DND-41 (cell line): ENCODE measurements at regions not wholly inside any gene's neighbourhood (a gene's known extent, or its start where the extent isn't known, plus 50 kb on each side); places are given as distances from the start of the nearest gene placed in this dataset.

ENCODE experiments used
- ATAC-seq: fragments of 200-7000 bp; cut with Tn5 transposase; 3 replicates; pipeline ENCODE4 v1.9.1; 2021; ENCODE audit warnings: low read depth; ENCODE audit not compliant: insufficient read depth
- DNase-seq: peaks from one replicate; pipeline ENCODE4 v3.0.0-alpha.2; 2020
- H2AFZ ChIP-seq: 2 replicates; pipeline ENCODE4 v1.6.0; 2012; ENCODE audit warnings: low read depth, low read length
- H3K27ac ChIP-seq: 2 replicates; pipeline ENCODE4 v1.5.1; 2012; ENCODE audit warnings: low read length, inconsistent platforms
- H3K27me3 ChIP-seq: fragments of 200-600 bp; sonication (generic); 2 replicates; pipeline ENCODE4 v1.6.0; 2012; ENCODE audit warnings: low read length, mild to moderate bottlenecking, inconsistent platforms; ENCODE audit not compliant: insufficient read depth, poor library complexity
- H3K36me3 ChIP-seq: 2 replicates; pipeline ENCODE4 v1.5.1; 2012; ENCODE audit warnings: low read length, inconsistent platforms; ENCODE audit not compliant: insufficient read depth
- H3K4me1 ChIP-seq: 2 replicates; pipeline ENCODE4 v1.5.1; 2012; ENCODE audit warnings: mild to moderate bottlenecking, low read length; ENCODE audit not compliant: insufficient read depth
- H3K4me2 ChIP-seq: 2 replicates; pipeline ENCODE4 v1.6.0; 2012; ENCODE audit warnings: mild to moderate bottlenecking, moderate library complexity, low read length, inconsistent platforms; ENCODE audit not compliant: insufficient read depth
- H3K4me3 ChIP-seq, 2 experiments: fragments of 200-600 bp in 1 of 2; shearing (Covaris generic) in 1 of 2; 2 replicates each; pipeline ENCODE4 v1.5.1; 2012 to 2016; ENCODE audit warnings: inconsistent platforms in 2 of 2, low read length in 2 of 2, mild to moderate bottlenecking in 2 of 2, low read depth in 1 of 2, moderate library complexity in 1 of 2
- H3K79me2 ChIP-seq: 2 replicates; pipeline ENCODE4 v1.6.0; 2012; ENCODE audit warnings: low read length, inconsistent platforms; ENCODE audit not compliant: insufficient read depth
- H3K9ac ChIP-seq: 2 replicates; pipeline ENCODE4 v1.6.0; 2012; ENCODE audit warnings: low read depth, mild to moderate bottlenecking, inconsistent platforms, low read length, moderate library complexity
- H3K9me3 ChIP-seq: 2 replicates; pipeline ENCODE4 v1.5.1; 2012; ENCODE audit warnings: low read length, moderate library complexity, mild to moderate bottlenecking, inconsistent platforms; ENCODE audit not compliant: insufficient read depth, severe bottlenecking
- H4K20me1 ChIP-seq: 2 replicates; pipeline ENCODE4 v1.6.0; 2012; ENCODE audit warnings: low read length; ENCODE audit not compliant: insufficient read depth
- EZH2 ChIP-seq: IDR thresholded peaks from 3 replicates; pipeline ENCODE4 v1.6.1; 2012; ENCODE audit warnings: borderline replicate concordance, low read depth, mild to moderate bottlenecking, moderate library complexity, low read length, inconsistent platforms; ENCODE audit not compliant: severe bottlenecking
- TF ChIP-seq, protein P1 (sequence below): IDR thresholded peaks from 2 replicates; pipeline ENCODE4 v1.5.1; 2012; ENCODE audit warnings: borderline replicate concordance, low read length, moderate library complexity, mild to moderate bottlenecking; ENCODE audit not compliant: poor library complexity, severe bottlenecking; ENCODE audit errors: extremely low read depth

DNA sequence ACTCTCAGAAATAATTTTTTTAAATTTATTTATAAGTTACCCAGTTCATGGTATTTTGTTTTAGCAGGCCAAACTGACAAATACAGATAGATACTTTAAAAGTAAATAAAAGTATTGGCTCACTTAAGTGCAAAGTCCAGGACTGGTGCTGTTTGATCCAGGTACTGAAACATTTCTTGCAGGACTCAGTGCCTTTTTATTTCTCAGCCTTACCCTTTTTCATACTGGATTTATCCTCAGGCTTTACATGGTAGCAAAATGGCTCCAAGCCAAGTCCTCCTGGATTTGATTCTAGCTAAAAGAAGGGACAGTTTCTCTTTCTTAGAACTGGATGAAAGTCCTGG is 83.8 kb downstream of the DIRAS3 start:
- no peak overlapping the region for H3K4me2 ChIP-seq
- peaks cover 11% of the 10 kb centered on the region for H3K9me3 ChIP-seq
- H3K36me3 ChIP-seq = no peaks in the 10 kb centered on the region
- DNase-seq (no peak), ATAC-seq (no peak)
- no peaks in the 10 kb centered on the region for H4K20me1 ChIP-seq
- H3K4me3 ChIP-seq = no peak overlapping the region
- H3K27me3 ChIP-seq = no peaks in the 10 kb centered on the region
- H2AFZ ChIP-seq = no peak overlapping the region
- TF ChIP-seq, protein P1, sequence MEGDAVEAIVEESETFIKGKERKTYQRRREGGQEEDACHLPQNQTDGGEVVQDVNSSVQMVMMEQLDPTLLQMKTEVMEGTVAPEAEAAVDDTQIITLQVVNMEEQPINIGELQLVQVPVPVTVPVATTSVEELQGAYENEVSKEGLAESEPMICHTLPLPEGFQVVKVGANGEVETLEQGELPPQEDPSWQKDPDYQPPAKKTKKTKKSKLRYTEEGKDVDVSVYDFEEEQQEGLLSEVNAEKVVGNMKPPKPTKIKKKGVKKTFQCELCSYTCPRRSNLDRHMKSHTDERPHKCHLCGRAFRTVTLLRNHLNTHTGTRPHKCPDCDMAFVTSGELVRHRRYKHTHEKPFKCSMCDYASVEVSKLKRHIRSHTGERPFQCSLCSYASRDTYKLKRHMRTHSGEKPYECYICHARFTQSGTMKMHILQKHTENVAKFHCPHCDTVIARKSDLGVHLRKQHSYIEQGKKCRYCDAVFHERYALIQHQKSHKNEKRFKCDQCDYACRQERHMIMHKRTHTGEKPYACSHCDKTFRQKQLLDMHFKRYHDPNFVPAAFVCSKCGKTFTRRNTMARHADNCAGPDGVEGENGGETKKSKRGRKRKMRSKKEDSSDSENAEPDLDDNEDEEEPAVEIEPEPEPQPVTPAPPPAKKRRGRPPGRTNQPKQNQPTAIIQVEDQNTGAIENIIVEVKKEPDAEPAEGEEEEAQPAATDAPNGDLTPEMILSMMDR = no peak
- TF ChIP-seq EZH2 = no peak
- no peak overlapping the region for H3K27ac ChIP-seq
- H3K4me1 ChIP-seq = no peaks in the 10 kb centered on the region
- H3K79me2 ChIP-seq = no peaks in the 10 kb centered on the region
- H3K9ac ChIP-seq = no peak overlapping the region

- no peaks in the 10 kb centered on the region for H3K36me3 ChIP-seq
- no peak for TF ChIP-seq EZH2
- TF ChIP-seq, protein P1 = no peak
- H3K79me2 ChIP-seq = no peaks in the 10 kb centered on the region
- H3K9me3 ChIP-seq = peaks cover 11% of the 10 kb centered on the region
- no peak overlapping the region for H3K4me2 ChIP-seq
- no peaks in the 10 kb centered on the region for H3K4me1 ChIP-seq
- H3K27ac ChIP-seq = no peak overlapping the region
- no peak overlapping the region for H3K9ac ChIP-seq
- no peak overlapping the region for H2AFZ ChIP-seq
- H4K20me1 ChIP-seq = no peaks in the 10 kb centered on the region
- H3K4me3 ChIP-seq = no peak overlapping the region
- no peak for ATAC-seq
- DNase-seq = no peak
- H3K27me3 ChIP-seq = no peaks in the 10 kb centered on the region
Measured at GRCh38 chr1:67965995-67966665, 84.3 kb downstream of the DIRAS3 start.

GRCh38 chr1:67963263-67963662 is 87.2 kb downstream of the DIRAS3 start:
- no peaks in the 10 kb centered on the region for H3K36me3 ChIP-seq
- no peaks in the 10 kb centered on the region for H3K4me1 ChIP-seq
- no peak overlapping the region for H3K4me2 ChIP-seq
- H2AFZ ChIP-seq = no peak overlapping the region
- peaks cover 11% of the 10 kb centered on the region for H3K9me3 ChIP-seq
- no peaks in the 10 kb centered on the region for H3K27me3 ChIP-seq
- no peaks in the 10 kb centered on the region for H4K20me1 ChIP-seq
- ATAC-seq (no peak), DNase-seq (no peak)
- no peak overlapping the region for H3K27ac ChIP-seq
- H3K4me3 ChIP-seq = no peak overlapping the region
- no peaks in the 10 kb centered on the region for H3K79me2 ChIP-seq
- H3K9ac ChIP-seq = no peak overlapping the region
- no peak for TF ChIP-seq EZH2
- TF ChIP-seq, protein P1 = no peak
